HG03060 (cell line): ENCODE measurements at regions not wholly inside any gene's neighbourhood (a gene's known extent, or its start where the extent isn't known, plus 50 kb on each side); places are given as distances from the start of the nearest gene placed in this dataset.

Experiments used
- ATAC-seq: cut with Tn5 transposase; IDR thresholded peaks from one replicate; pipeline ENCODE4 v1.9.1; 2021; ENCODE audit warnings: low read depth, moderate number of reproducible peaks; ENCODE audit not compliant: unreplicated experiment

DNA sequence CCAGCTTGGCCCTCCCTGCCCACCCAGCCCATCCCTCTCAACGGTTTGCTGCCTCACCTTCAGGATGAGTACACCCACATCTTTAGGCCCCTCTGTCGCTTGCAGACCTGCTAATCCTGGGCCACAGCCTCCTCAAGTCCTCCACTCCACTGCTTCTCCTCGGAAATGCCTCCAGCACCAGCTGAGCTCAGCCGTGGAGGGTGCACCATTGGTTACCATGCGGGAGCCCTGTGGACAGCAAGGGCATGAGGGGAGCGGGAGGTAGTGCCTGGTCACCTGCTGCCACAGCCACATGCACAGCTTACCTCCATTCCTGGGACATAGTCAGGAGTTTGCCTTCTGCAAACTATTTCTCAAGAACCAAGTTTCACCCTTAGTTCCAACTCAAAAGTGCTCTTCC lies 286.3 kb upstream of the ZMIZ1 start:
- no peak for ATAC-seq

DNA sequence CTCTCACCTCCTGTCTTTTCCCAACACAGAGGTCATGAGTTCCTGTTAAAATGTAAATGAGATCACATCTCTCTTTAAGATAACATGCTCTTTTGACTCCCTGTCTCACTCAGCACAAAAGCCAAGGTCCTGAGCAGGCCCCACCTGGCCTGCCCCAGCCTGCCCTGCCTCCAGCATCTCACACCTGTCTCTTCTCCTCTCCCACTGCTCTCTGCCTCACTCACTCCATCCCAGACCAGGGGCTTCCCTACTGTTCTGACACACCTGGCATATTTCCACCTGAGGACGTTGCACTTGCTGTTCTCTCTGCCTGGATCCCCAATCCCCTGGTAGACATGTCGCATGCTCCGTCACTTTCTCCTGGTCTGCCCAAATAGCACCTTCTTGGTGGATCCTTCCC lies 285.0 kb upstream of the ZMIZ1 start:
- ATAC-seq: no peak

DNA sequence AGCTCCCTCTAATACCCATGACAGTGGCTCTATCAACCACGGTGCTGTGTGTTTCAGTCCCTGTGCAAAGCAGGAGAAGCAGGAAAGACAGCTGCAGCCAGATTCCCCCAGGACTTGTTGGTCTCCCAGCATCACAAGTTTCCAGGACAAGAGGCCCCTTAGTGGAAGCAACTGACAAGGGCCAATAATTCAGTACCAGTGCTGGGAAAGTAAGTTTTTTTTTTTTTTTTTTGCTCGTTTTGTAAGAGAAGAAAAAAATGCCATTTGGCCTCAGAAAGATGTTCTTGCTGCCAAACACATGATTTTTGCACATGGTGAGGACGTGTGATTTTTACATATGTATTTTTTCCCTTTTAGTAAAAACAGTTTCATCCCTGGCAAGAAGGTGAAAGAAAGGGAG lies 284.2 kb upstream of the ZMIZ1 start:
- ATAC-seq: no peak

GRCh38 chr10:78785066-78785465 lies 283.7 kb upstream of the ZMIZ1 start:
- ATAC-seq: no peak

DNA sequence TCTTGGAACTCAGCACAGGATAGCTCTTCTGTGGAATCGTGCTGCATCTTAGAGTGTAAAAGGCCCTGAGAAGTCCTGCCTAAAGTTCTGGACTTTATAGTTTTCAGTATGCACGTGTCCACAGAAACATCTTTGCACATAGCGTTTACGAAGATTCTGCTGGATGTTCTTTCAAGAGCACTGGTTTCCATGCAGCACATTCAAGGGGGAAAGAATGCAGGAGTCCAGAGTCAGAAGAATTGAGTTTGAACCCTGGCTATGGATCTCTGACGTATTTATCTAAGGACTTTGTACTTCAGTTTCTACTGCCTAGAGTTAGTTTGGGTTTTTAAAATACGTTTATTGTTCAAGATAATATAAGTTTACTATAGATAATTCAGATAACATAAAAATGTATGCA lies 282.8 kb upstream of the ZMIZ1 start:
- no peak for ATAC-seq

DNA sequence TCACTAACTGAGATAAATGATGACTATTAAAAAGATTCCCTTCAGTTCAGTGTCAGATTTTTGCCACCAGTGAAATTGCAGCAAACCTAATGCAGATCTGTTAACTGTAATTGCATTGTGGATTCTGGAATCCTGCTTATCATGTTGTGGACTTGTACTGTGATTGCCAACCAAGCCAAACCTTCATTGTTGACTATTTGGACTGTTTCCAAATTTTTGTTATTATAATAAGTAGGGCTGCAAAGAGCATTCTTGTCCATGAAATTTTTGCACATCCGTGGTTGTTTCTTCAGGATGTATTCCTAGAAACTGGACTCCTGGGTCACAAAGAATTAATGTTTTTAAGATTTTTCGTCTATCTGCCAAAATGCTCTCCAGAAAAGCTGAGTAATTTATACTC lies 281.6 kb upstream of the ZMIZ1 start:
- ATAC-seq: no peak

DNA sequence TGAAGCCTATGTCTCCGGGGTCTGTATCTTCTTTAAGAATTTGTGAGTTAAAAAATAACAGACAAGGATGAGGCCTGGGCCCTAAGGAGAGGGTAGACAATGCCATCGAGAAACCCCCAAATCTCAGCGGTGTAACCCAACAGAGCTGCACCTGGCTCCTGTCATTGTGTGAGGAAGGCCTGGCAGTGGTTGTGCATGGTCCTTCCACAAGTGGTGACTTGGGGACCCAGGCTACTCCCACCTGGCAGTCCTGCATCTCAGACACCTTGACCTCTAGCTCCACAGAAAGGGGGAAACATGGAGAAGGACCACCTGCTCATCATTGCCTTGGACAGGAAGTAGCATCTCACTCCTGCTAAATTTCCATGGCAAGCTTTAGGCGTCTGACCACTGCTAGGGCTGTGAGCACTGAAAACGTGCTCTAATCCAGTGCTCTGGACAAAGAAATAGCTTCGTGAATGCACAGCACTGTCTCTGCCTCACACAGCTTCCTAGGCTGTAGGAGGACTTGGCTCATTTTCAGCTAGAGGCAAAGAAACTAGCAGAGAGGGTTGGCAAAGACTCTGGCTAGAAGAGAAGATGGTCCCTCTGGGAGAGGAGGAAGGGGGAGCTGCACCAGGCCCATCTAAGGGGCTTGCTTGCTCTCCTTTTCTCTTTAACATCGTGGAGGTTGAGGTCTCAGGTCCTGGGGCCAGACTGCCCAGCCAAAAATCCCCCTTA lies 273.9 kb upstream of the ZMIZ1 start:
- no peak for ATAC-seq

GRCh38 chr10:78798976-78799730 lies 269.6 kb upstream of the ZMIZ1 start:
- no peak for ATAC-seq

DNA sequence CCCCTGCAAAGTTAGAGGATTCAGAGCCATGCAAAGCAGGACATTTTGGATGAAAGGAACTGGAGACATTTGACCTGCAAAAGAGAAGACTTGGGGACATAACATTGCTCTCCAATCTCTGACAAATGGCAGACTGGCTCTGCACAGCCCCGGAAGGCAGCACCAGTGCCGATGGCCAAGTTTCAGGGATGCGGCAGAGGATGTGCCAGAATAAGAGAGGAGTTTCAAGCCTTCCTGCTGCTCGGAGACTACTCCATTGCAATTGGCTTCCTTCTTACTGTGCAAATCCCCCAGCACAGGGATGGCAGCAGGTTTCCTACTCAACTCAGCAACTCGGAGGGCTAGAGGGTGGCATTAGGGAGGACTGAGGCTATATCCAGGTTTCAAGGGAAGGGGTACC lies 268.8 kb upstream of the ZMIZ1 start:
- ATAC-seq: no peak

DNA sequence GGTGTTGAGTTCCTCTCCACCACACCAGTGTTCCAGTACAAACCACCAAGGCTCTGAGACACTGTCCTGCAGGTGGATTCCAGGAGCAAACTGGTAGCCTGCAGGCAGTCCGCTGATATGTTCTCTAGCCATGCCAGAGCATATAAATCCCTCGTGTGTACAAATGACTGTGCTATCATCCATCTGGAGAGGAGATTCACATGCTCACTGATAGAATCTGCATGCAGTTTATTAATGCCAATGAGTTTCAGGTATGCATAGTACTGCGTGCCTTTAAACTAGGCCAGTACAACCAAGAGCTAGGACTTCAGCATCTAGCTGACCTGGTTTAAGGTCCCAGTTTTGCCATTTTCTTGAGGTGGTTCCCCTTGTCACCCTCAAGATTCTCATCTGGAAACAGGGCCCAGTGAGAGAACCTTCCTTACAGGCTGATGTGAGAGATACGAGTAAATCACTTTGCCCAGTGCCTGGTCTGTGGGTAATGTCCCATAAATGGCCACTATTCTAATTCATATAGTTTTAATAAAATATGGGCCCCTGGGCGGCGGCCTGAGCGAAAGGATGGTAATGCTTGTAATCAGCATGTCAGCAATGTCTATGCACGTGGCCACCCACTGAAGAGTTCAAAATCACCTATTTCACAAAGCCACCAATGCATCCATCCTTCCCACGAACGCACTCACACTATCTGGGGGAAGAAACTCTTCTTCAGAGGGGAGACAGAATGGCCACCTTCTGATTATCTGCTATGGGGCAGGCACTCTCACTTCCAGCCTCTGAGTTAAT lies 268.0 kb upstream of the ZMIZ1 start:
- no peak for ATAC-seq

- no peak for ATAC-seq
Observed at GRCh38 chr10:78802431-78802830, 266.3 kb upstream of the ZMIZ1 start.

- no peak for ATAC-seq
Observed at GRCh38 chr10:78802866-78803265, 265.9 kb upstream of the ZMIZ1 start.

GRCh38 chr10:78803710-78804109 lies 265.1 kb upstream of the ZMIZ1 start:
- no peak for ATAC-seq

- no peak for ATAC-seq
Observed at GRCh38 chr10:78804411-78805032, 264.2 kb upstream of the ZMIZ1 start.

GRCh38 chr10:78805176-78805575 lies 263.6 kb upstream of the ZMIZ1 start:
- no peak for ATAC-seq

DNA sequence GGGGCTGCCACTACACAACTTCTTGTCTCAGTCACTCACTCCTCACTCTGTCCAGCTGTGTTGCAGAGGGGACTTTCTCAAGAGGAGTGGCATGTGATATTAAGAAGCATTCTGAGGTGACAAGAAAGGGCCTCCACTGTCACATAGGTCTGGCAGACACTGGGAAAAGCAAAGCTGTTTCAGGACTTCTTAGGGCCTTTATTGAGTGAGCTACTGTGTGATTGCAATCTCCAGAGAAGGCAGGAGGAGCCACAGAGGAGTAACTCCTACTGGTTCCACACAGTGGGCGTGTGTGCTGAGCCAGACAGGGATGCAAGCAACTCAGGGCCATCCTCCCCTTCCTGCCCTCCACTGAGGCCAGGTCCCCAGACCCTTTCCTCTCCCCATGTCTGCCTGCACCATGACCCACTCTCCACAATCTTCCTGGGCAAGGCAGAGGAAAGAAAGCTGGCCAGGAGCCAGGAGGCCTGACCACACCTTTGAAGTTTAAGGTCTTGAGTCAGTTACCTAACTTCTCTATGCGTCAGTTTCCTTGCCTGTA lies 262.0 kb upstream of the ZMIZ1 start:
- no peak for ATAC-seq

- no peak for ATAC-seq
Observed at GRCh38 chr10:78807504-78808203, 261.1 kb upstream of the ZMIZ1 start.

- no peak for ATAC-seq
Observed at GRCh38 chr10:78808286-78808685, 260.5 kb upstream of the ZMIZ1 start.

DNA sequence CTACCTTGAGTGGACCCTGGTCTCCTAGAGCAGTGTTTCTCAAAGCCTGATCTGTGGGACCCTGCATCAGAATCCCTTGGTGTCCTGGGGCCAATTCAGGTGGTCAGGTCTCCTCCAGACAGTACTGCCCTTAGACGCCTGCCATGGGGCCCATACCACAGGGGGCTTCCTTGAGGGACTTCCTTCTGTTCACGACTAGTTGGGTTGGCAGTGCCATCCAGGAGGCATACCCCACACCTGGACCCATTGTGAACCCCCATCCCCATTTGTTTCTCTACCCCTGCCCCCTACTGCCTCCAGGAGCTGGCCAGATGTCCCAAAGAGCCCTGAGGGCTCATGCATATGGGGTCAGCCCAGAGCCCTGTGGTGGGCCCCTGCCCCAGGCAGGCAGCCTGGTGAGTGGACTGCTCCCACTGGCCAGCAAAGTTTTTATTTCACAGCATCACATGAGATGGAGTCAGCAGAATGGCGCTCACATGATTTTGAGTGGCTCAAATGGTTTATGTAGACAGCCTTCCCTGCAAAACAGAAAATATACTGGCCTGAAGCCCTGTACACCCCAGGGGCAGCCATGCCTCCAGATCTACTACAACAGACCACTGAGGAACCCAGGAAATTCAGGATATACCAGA lies 259.9 kb upstream of the ZMIZ1 start:
- no peak for ATAC-seq

DNA sequence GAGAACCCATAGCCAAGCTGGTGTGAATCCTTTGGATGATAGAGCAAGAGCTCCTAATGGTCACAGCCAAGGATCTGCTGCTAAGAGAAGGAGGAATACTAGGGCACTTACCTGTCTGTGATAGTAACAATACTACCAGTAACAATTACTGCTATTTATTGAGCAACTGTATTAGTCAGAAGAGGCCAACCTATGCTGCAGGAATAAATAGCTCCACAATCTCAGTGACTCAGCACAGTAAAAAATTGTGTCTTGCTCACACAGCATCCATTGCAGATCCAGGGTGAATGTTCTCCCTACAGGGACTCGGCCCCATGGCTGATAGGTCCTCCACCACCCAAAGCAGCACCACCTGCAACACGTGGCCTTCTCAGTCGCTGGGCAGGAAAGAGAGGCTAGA lies 257.6 kb upstream of the ZMIZ1 start:
- ATAC-seq: no peak
